Endothelial cell (in vitro differentiated cells): ENCODE measurements at regions not wholly inside any gene's neighbourhood (a gene's known extent, or its start where the extent isn't known, plus 50 kb on each side); places are given as distances from the start of the nearest gene placed in this dataset.

Experiments used
- DNase-seq: peaks from one replicate; pipeline ENCODE4 v3.0.0; 2021; ENCODE audit warnings: low spot score
- H3K27ac Mint-ChIP-seq: one replicate; pipeline ENCODE4 v1.8.0; 2021; ENCODE audit warnings: mixed read lengths, inconsistent platforms; ENCODE audit not compliant: unreplicated experiment
- H3K27me3 Mint-ChIP-seq: one replicate; pipeline ENCODE4 v1.8.0; 2021; ENCODE audit warnings: mild to moderate bottlenecking, moderate library complexity, mixed read lengths, inconsistent platforms; ENCODE audit not compliant: unreplicated experiment
- H3K36me3 Mint-ChIP-seq: one replicate; pipeline ENCODE4 v1.8.0; 2021; ENCODE audit warnings: mild to moderate bottlenecking, low read depth, mixed read lengths, inconsistent platforms; ENCODE audit not compliant: unreplicated experiment
- H3K4me1 Mint-ChIP-seq: one replicate; pipeline ENCODE4 v1.8.0; 2021; ENCODE audit warnings: mild to moderate bottlenecking, mixed read lengths, inconsistent platforms; ENCODE audit not compliant: unreplicated experiment
- H3K4me3 Mint-ChIP-seq: one replicate; pipeline ENCODE4 v1.8.0; 2021; ENCODE audit warnings: mild to moderate bottlenecking, mixed read lengths, inconsistent platforms; ENCODE audit not compliant: unreplicated experiment
- H3K9me3 Mint-ChIP-seq: one replicate; pipeline ENCODE4 v1.8.0; 2021; ENCODE audit warnings: mixed read lengths, inconsistent platforms; ENCODE audit not compliant: unreplicated experiment
- TF ChIP-seq, protein P1 (sequence below): fragments of 200-600 bp; sonication (generic); IDR thresholded peaks from one replicate; pipeline ENCODE4 v1.5.0; 2021; ENCODE audit warnings: antibody characterized with exemption; ENCODE audit not compliant: unreplicated experiment

DNA sequence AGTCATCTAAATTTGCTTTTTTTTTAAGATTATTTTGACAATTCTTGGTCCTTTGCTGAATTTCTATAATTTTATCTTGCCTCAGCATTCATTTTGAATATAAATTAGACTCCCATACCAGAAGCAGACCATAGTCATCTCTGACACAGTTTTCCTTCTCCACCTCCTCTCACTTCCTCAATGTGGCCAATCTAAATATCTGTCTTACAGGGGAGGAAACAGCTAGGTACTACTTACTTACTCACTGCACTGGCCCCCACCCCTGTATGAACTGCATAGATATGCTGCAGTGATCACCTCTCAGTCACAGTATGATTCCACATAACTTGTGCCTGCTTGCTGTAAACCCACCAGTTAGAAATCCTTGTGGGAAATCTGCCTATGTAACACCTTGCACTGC, 665.6 kb downstream of the FGF9 start:
- H3K4me1 Mint-ChIP-seq = no peaks in the 10 kb centered on the region
- H3K36me3 Mint-ChIP-seq = peaks cover 4% of the 10 kb centered on the region
- no peak overlapping the region for H3K4me3 Mint-ChIP-seq
- DNase-seq = no peak
- H3K27me3 Mint-ChIP-seq = no peaks in the 10 kb centered on the region
- no peaks in the 10 kb centered on the region for H3K9me3 Mint-ChIP-seq
- TF ChIP-seq, protein P1, sequence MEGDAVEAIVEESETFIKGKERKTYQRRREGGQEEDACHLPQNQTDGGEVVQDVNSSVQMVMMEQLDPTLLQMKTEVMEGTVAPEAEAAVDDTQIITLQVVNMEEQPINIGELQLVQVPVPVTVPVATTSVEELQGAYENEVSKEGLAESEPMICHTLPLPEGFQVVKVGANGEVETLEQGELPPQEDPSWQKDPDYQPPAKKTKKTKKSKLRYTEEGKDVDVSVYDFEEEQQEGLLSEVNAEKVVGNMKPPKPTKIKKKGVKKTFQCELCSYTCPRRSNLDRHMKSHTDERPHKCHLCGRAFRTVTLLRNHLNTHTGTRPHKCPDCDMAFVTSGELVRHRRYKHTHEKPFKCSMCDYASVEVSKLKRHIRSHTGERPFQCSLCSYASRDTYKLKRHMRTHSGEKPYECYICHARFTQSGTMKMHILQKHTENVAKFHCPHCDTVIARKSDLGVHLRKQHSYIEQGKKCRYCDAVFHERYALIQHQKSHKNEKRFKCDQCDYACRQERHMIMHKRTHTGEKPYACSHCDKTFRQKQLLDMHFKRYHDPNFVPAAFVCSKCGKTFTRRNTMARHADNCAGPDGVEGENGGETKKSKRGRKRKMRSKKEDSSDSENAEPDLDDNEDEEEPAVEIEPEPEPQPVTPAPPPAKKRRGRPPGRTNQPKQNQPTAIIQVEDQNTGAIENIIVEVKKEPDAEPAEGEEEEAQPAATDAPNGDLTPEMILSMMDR = no peak
- no peak overlapping the region for H3K27ac Mint-ChIP-seq

DNA sequence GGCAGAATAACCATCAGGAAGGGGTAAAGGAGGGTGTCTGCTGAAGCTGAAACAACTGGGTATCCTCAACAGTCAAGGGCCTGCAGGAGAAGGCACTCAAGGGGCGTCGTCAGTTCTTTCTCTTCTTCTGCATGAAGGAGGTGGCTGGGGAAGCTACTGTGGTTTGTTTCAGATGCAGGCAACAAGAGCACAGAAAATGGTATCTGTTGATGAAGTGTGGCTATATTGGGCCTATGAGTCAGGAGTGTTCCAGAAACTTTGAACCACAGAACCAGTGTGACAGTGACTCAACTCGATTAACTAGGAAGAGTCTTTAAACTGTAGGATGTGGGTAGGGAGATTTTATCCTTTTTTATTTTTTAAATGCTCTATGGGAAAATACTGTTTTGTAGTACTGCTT, 686.3 kb downstream of the FGF9 start:
- TF ChIP-seq, protein P1 = no peak
- H3K27ac Mint-ChIP-seq = no peak overlapping the region
- no peak for DNase-seq
- H3K4me3 Mint-ChIP-seq = no peak overlapping the region
- H3K9me3 Mint-ChIP-seq = no peaks in the 10 kb centered on the region
- no peaks in the 10 kb centered on the region for H3K27me3 Mint-ChIP-seq
- no peaks in the 10 kb centered on the region for H3K36me3 Mint-ChIP-seq
- H3K4me1 Mint-ChIP-seq = no peaks in the 10 kb centered on the region

GRCh38 chr13:22369090-22369489, 698.2 kb downstream of the FGF9 start:
- TF ChIP-seq, protein P1 = no peak
- H3K9me3 Mint-ChIP-seq = no peaks in the 10 kb centered on the region
- H3K27ac Mint-ChIP-seq = no peak overlapping the region
- DNase-seq = no peak
- H3K4me3 Mint-ChIP-seq = no peak overlapping the region
- no peaks in the 10 kb centered on the region for H3K27me3 Mint-ChIP-seq
- H3K4me1 Mint-ChIP-seq = no peaks in the 10 kb centered on the region
- H3K36me3 Mint-ChIP-seq = no peaks in the 10 kb centered on the region

DNA sequence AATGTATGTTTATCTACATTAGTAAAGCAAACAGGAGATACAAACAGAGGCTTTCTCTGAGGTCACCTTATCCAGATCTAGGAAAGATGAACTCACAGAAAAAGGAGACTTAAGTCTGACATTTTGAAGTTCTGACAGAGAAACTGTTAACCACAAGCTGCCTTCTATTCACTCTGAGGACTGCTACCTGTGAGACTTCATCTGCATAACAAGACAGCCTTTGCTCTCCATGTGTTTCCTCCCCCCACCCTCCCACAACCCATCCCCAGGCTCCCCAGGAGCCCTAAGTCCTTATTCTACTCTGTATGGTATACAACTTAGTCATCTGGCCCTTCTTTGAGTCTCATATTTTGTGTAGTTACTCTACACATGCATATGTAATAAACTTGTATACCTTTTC, 699.0 kb downstream of the FGF9 start:
- Mint-ChIP-seq H3K27ac (no peak overlapping the region), H3K9me3 (no peaks in the 10 kb centered on the region)

GRCh38 chr13:22372261-22372660, 701.4 kb downstream of the FGF9 start:
- no peak overlapping the region for H3K4me3 Mint-ChIP-seq
- H3K9me3 Mint-ChIP-seq = no peaks in the 10 kb centered on the region
- no peaks in the 10 kb centered on the region for H3K4me1 Mint-ChIP-seq
- no peak for DNase-seq
- no peaks in the 10 kb centered on the region for H3K36me3 Mint-ChIP-seq
- TF ChIP-seq, protein P1 = no peak
- no peaks in the 10 kb centered on the region for H3K27me3 Mint-ChIP-seq
- H3K27ac Mint-ChIP-seq = no peak overlapping the region

More for the DNA sequence above, 699.0 kb downstream of the FGF9 start:
- no peaks in the 10 kb centered on the region for H3K36me3 Mint-ChIP-seq
- no peaks in the 10 kb centered on the region for H3K4me1 Mint-ChIP-seq
- no peak overlapping the region for H3K4me3 Mint-ChIP-seq
- TF ChIP-seq, protein P1 = no peak
- H3K27me3 Mint-ChIP-seq = no peaks in the 10 kb centered on the region
- no peak for DNase-seq
